WTC11 (cell line): ENCODE measurements at regions not wholly inside any gene's neighbourhood (a gene's known extent, or its start where the extent isn't known, plus 50 kb on each side); places are given as distances from the start of the nearest gene placed in this dataset.

ENCODE experiments used
- ATAC-seq: fragments of 200-7000 bp; cut with Tn5 transposase; 2 replicates; pipeline ENCODE4 v1.10.0; 2021; ENCODE audit warnings: mild to moderate bottlenecking, moderate library complexity
- CTCF ChIA-PET: fragments of 300-600 bp; sonication (Branson Sonifier 250); formaldehyde crosslinking; loops from one replicate; lab custom pipeline; 2021; ENCODE audit warnings: antibody characterized with exemption; lab: Charles Lee
- POLR2A ChIA-PET: fragments of 350-600 bp; sonication (Branson Sonifier 250); formaldehyde crosslinking; loops from one replicate; lab custom pipeline; 2021; ENCODE audit warnings: antibody characterized with exemption; lab: Charles Lee
- DNase-seq: peaks from one replicate; pipeline ENCODE4 v3.0.0; 2021; ENCODE audit warnings: low spot score
- H3K27ac Mint-ChIP-seq: 2 replicates; pipeline ENCODE4 v1.8.0; 2021; ENCODE audit warnings: mixed read lengths
- H3K27me3 Mint-ChIP-seq: 2 replicates; pipeline ENCODE4 v1.8.0; 2021; ENCODE audit warnings: low read depth, mild to moderate bottlenecking, moderate library complexity, mixed read lengths
- H3K36me3 Mint-ChIP-seq: 2 replicates; pipeline ENCODE4 v1.8.0; 2021; ENCODE audit warnings: mixed read lengths
- H3K4me1 Mint-ChIP-seq: 2 replicates; pipeline ENCODE4 v1.8.0; 2022; ENCODE audit warnings: mixed read lengths
- H3K4me3 Mint-ChIP-seq: 2 replicates; pipeline ENCODE4 v1.8.0; 2021; ENCODE audit warnings: mild to moderate bottlenecking, moderate library complexity, mixed read lengths
- H3K9me3 Mint-ChIP-seq: 2 replicates; pipeline ENCODE4 v1.8.0; 2021; ENCODE audit warnings: mixed read lengths
- ATF1 ChIP-seq: sonication (generic); formaldehyde crosslinking; IDR thresholded peaks from 2 replicates; pipeline ENCODE4 v1.8.1; 2023; ENCODE audit warnings: mild to moderate bottlenecking, moderate library complexity, missing genetic modification reagents
- ATF3 ChIP-seq: sonication (generic); formaldehyde crosslinking; conservative IDR thresholded peaks from 2 replicates; pipeline ENCODE4 v1.8.1; 2022; ENCODE audit warnings: mild to moderate bottlenecking, missing genetic modification reagents
- EMX1 ChIP-seq: fragments of 250-450 bp; sonication (Bioruptor Pico); IDR thresholded peaks from 2 replicates; pipeline ENCODE4 v1.8.0; 2021; ENCODE audit warnings: mild to moderate bottlenecking
- GABPB1 ChIP-seq: sonication (generic); formaldehyde crosslinking; IDR thresholded peaks from 2 replicates; pipeline ENCODE4 v1.8.1; 2023; ENCODE audit warnings: mild to moderate bottlenecking, missing genetic modification reagents
- MAX ChIP-seq: sonication (generic); formaldehyde crosslinking; IDR thresholded peaks from 2 replicates; pipeline ENCODE4 v1.8.0; 2022; ENCODE audit warnings: mild to moderate bottlenecking, missing genetic modification reagents
- MXD4 ChIP-seq: fragments of 250-450 bp; sonication (Bioruptor Pico); IDR thresholded peaks from 2 replicates; pipeline ENCODE4 v1.8.0; 2021; ENCODE audit warnings: mild to moderate bottlenecking, moderate library complexity, borderline replicate concordance
- MYBL2 ChIP-seq: sonication (generic); formaldehyde crosslinking; IDR thresholded peaks from 2 replicates; pipeline ENCODE4 v1.8.1; 2023; ENCODE audit warnings: mild to moderate bottlenecking, moderate library complexity, missing genetic modification reagents
- NFYB ChIP-seq: sonication (generic); formaldehyde crosslinking; conservative IDR thresholded peaks from 2 replicates; pipeline ENCODE4 v1.8.0; 2022; ENCODE audit warnings: low read depth, missing genetic modification reagents
- PRDM15 ChIP-seq: sonication (generic); formaldehyde crosslinking; IDR thresholded peaks from 2 replicates; pipeline ENCODE4 v1.8.0; 2022; ENCODE audit warnings: missing genetic modification reagents
- PREB ChIP-seq: sonication (generic); formaldehyde crosslinking; IDR thresholded peaks from 2 replicates; pipeline ENCODE4 v1.8.1; 2022; ENCODE audit warnings: mild to moderate bottlenecking, missing genetic modification reagents, moderate library complexity, borderline replicate concordance
- RELA ChIP-seq: sonication (generic); formaldehyde crosslinking; IDR thresholded peaks from 2 replicates; pipeline ENCODE4 v1.8.1; 2022; ENCODE audit warnings: missing genetic modification reagents, mild to moderate bottlenecking, borderline replicate concordance
- SMAD4 ChIP-seq: sonication (generic); formaldehyde crosslinking; IDR thresholded peaks from 2 replicates; pipeline ENCODE4 v1.8.0; 2022; ENCODE audit warnings: mild to moderate bottlenecking, missing genetic modification reagents
- SP1 ChIP-seq: sonication (generic); formaldehyde crosslinking; conservative IDR thresholded peaks from 2 replicates; pipeline ENCODE4 v1.8.1; 2022; ENCODE audit warnings: missing genetic modification reagents
- ZBTB43 ChIP-seq: sonication (generic); formaldehyde crosslinking; IDR thresholded peaks from 2 replicates; pipeline ENCODE4 v1.8.1; 2023; ENCODE audit warnings: mild to moderate bottlenecking, missing genetic modification reagents
- ZNF138 ChIP-seq: sonication (generic); formaldehyde crosslinking; conservative IDR thresholded peaks from 2 replicates; pipeline ENCODE4 v1.8.1; 2022; ENCODE audit warnings: mild to moderate bottlenecking, moderate library complexity, missing genetic modification reagents
- ZNF532 ChIP-seq: fragments of 250-450 bp; sonication (Bioruptor Pico); IDR thresholded peaks from 2 replicates; pipeline ENCODE4 v1.9.0; 2021; ENCODE audit warnings: mild to moderate bottlenecking, borderline replicate concordance

GRCh38 chr2:238563551-238563950 is 136.8 kb downstream of the ASB1 start:
- H3K27me3 Mint-ChIP-seq = no peaks in the 10 kb centered on the region
- POLR2A ChIA-PET = no interaction called here
- no peak for DNase-seq
- H3K4me1 Mint-ChIP-seq = no peaks in the 10 kb centered on the region
- no peak for ATAC-seq
- H3K9me3 Mint-ChIP-seq = no peaks in the 10 kb centered on the region
- no peaks in the 10 kb centered on the region for H3K36me3 Mint-ChIP-seq
- H3K4me3 Mint-ChIP-seq = no peak overlapping the region
- CTCF ChIA-PET = interaction anchor here (1.1 kb wide), 1 partner anchor 50 kb away, joined by 3 read pairs; no protein-coding TSS in a partner anchor
- TF ChIP-seq PRDM15 (CRISPR knock-in tag) (no peak), GABPB1 (CRISPR knock-in tag) (no peak), PREB (CRISPR knock-in tag) (no peak), SMAD4 (CRISPR knock-in tag) (no peak), MAX (CRISPR knock-in tag) (no peak), MXD4 (CRISPR knock-in tag) (no peak), RELA (CRISPR knock-in tag) (no peak), MYBL2 (CRISPR knock-in tag) (no peak), SP1 (CRISPR knock-in tag) (no peak), ZBTB43 (no peak), ZNF138 (CRISPR knock-in tag) (no peak), ZNF532 (CRISPR knock-in tag) (no peak), EMX1 (CRISPR knock-in tag) (no peak), ATF1 (no peak), ATF3 (no peak), NFYB (CRISPR knock-in tag) (no peak)
- TF ChIP-seq, all 79 proteins: peak for 0
- H3K27ac Mint-ChIP-seq = no peak overlapping the region
